ENCODE measurements at regions not wholly inside any gene's neighbourhood (a gene's known extent, or its start where the extent isn't known, plus 50 kb on each side); places are given as distances from the start of the nearest gene placed in this dataset.

DNA sequence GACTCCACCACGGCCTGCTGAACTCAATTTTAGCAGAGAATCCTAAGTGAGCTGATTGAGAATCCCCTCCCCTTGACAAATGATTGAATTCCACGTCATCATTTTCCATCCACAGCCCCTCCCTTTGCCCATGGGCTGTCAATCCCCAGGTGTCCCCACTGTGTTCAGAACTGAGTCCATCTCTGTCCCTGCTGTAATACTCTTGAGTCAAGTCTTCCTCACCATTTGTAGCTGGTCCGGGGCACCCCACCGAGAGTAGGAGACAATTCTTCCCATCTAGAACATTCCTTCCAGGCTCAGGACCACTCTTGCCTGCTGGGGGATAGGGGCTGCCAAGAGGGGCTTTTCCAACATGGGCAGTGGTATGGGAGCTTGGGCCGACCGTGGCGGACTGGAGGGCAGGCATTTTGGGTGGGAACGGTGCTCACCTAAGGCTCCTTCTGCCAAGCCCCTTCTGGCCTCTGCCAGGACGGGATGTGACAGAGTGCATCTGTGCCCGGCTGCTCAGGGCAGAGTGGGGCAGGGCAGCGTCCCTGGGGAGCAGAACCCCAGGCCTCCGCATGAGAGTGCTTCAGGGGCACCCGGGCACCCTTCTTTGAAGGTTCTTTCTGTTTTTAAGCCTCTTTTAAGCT, 218.1 kb upstream of the RTL1 start:
- TF ChIP-seq POLR2A (IDR thresholded peaks at IDR 0.05; ENCODE audit: low read length) (no peak), GATA1 (IDR thresholded peaks at IDR 0.05; ENCODE audit: low read depth, low read length) (no peak)
